Fibroblast of lung (primary cell): ENCODE measurements at regions not wholly inside any gene's neighbourhood (a gene's known extent, or its start where the extent isn't known, plus 50 kb on each side); places are given as distances from the start of the nearest gene placed in this dataset.
A peak's percentile ranks its signal among the peaks of the same experiment; 100 is the strongest.

Experiments
- DNase-seq, 2 donors: peaks; one replicate each; pipeline versions ENCODE4 v3.0.0 to v3.0.0-alpha.2; 2010; ENCODE audit warnings: low read depth in 2 of 2
- H2AFZ ChIP-seq: 2 replicates; pipeline ENCODE4 v1.5.1; 2012; ENCODE audit warnings: low read length, control low read depth, inconsistent platforms
- H3K27ac ChIP-seq: 2 replicates; pipeline ENCODE4 v1.5.1; 2011; ENCODE audit warnings: low read length, control low read depth; ENCODE audit not compliant: insufficient read depth
- H3K27me3 ChIP-seq: 2 replicates; pipeline ENCODE4 v1.5.1; 2011; ENCODE audit warnings: mild to moderate bottlenecking, low read length; ENCODE audit not compliant: control insufficient read depth, insufficient read depth
- H3K36me3 ChIP-seq: 2 replicates; pipeline ENCODE4 v1.5.1; 2011; ENCODE audit warnings: low read length; ENCODE audit not compliant: control insufficient read depth, insufficient read depth
- H3K4me1 ChIP-seq: 2 replicates; pipeline ENCODE4 v1.5.1; 2011; ENCODE audit warnings: low read length; ENCODE audit not compliant: control insufficient read depth, insufficient read depth; ENCODE audit errors: extremely low read depth
- H3K4me2 ChIP-seq: 2 replicates; pipeline ENCODE4 v1.5.1; 2011; ENCODE audit warnings: low read length, control low read depth; ENCODE audit not compliant: insufficient read depth; ENCODE audit errors: extremely low read depth
- H3K4me3 ChIP-seq, 4 experiments: fragments of 200-600 bp in 1 of 4; sonication (generic) in 1 of 4; replicated peaks in 1 of 4; 2 replicates each; pipeline ENCODE4 v1.5.1; 2011 to 2016; ENCODE audit warnings: low read length in 4 of 4, low read depth in 3 of 4, mild to moderate bottlenecking in 3 of 4, control low read depth in 2 of 4, inconsistent platforms in 1 of 4, mixed read lengths in 1 of 4; ENCODE audit not compliant: insufficient read depth in 1 of 4; ENCODE audit errors: control extremely low read depth in 1 of 4
- H3K79me2 ChIP-seq: 2 replicates; pipeline ENCODE4 v1.5.1; 2012; ENCODE audit warnings: mild to moderate bottlenecking, low read length, inconsistent platforms; ENCODE audit not compliant: control insufficient read depth, insufficient read depth
- H3K9ac ChIP-seq: 2 replicates; pipeline ENCODE4 v1.5.1; 2011; ENCODE audit warnings: mild to moderate bottlenecking, low read length, control low read depth; ENCODE audit not compliant: insufficient read depth
- H3K9me3 ChIP-seq: 2 replicates; pipeline ENCODE4 v1.5.1; 2012; ENCODE audit warnings: low read depth, low read length; ENCODE audit not compliant: control insufficient read depth, insufficient read depth
- H4K20me1 ChIP-seq: 2 replicates; pipeline ENCODE4 v1.5.1; 2011; ENCODE audit warnings: low read length; ENCODE audit not compliant: control insufficient read depth, insufficient read depth; ENCODE audit errors: extremely low read depth
- EZH2 ChIP-seq: IDR thresholded peaks from 2 replicates; pipeline ENCODE4 v1.5.1; 2012; ENCODE audit warnings: low read length, control low read depth, mild to moderate bottlenecking; ENCODE audit errors: missing control alignments
- TF ChIP-seq, protein P1 (sequence below), 2 donors: IDR thresholded peaks in 1 of 2; conservative IDR thresholded peaks in 1 of 2; 1 replicate in 1 of 2; 2 replicates in 1 of 2; pipeline ENCODE4 v1.5.1; 2011 to 2012; ENCODE audit warnings: low read length in 2 of 2, control low read depth in 1 of 2, inconsistent platforms in 1 of 2, low read depth in 1 of 2, mild to moderate bottlenecking in 1 of 2

DNA sequence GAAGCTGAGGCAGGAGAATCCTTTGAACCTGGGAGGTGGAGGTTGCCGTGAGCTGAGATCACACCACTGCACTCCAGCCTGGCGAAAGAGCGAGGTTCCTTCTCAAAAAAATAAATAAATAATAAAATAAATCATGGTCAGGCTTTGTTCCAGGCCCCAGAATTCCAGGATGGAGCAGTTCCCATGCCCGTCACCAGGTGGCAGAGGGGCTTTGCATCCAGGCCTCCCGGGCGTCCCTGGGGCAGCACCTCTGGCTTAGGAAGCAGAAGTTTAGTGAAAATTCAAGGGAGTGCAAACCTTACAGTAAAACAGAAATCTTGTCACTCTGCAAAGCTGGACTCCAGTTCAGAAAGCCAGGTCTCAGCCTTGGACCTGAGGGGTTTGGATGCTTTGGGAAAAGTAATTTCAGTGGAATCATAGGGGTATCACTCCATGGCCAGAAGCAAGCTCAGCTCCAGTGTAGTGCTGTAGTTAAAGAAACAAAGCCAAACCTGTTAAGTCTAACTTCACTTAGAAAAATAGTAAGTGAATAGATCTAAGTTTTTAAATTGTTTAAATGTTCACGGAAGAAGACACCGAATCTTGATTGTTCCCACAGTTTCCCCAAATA is 512.7 kb downstream of the CMPK2 start:
- H3K27me3 ChIP-seq = no peaks in the 10 kb centered on the region
- no peak overlapping the region for H3K27ac ChIP-seq
- no peaks in the 10 kb centered on the region for H3K79me2 ChIP-seq
- no peaks in the 10 kb centered on the region for H3K4me1 ChIP-seq
- no peak overlapping the region for H3K4me3 ChIP-seq
- H2AFZ ChIP-seq = no peak overlapping the region
- H3K9ac ChIP-seq = no peak overlapping the region
- no peaks in the 10 kb centered on the region for H3K9me3 ChIP-seq
- TF ChIP-seq, protein P1, sequence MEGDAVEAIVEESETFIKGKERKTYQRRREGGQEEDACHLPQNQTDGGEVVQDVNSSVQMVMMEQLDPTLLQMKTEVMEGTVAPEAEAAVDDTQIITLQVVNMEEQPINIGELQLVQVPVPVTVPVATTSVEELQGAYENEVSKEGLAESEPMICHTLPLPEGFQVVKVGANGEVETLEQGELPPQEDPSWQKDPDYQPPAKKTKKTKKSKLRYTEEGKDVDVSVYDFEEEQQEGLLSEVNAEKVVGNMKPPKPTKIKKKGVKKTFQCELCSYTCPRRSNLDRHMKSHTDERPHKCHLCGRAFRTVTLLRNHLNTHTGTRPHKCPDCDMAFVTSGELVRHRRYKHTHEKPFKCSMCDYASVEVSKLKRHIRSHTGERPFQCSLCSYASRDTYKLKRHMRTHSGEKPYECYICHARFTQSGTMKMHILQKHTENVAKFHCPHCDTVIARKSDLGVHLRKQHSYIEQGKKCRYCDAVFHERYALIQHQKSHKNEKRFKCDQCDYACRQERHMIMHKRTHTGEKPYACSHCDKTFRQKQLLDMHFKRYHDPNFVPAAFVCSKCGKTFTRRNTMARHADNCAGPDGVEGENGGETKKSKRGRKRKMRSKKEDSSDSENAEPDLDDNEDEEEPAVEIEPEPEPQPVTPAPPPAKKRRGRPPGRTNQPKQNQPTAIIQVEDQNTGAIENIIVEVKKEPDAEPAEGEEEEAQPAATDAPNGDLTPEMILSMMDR (conservative IDR thresholded peaks at IDR 0.05 in 1 of 2, IDR thresholded peaks at IDR 0.05 in 1 of 2; ENCODE audit: low read depth in 1 of 2, low read length in 2 of 2) = peak; percentile 55 to 80
- TF ChIP-seq EZH2 = no peak
- H3K4me2 ChIP-seq = no peak overlapping the region
- peak; percentile 50 to 58 for DNase-seq
- no peaks in the 10 kb centered on the region for H4K20me1 ChIP-seq
- no peaks in the 10 kb centered on the region for H3K36me3 ChIP-seq

DNA sequence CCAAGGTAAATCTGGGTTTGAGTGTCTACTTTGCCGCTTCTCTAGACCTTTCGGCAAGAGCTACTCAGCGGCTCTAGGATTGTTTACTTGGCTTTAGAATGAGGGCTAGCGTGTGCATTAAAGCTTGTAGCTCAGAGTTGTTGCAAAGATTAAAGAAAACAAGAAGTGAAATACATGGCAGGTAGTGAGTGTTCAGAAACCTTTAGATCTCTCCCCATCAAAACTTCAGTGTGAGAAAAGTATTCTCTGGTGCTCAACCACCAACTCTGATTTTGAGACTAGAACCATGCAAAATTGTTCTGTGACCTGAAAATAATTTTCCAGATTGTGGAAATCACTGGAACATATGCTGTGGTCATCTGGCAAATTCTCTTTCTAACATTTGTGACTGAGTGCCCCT is 512.0 kb downstream of the CMPK2 start:
- H3K4me1 ChIP-seq = no peaks in the 10 kb centered on the region
- no peak for DNase-seq
- H3K27ac ChIP-seq = no peak overlapping the region
- no peak overlapping the region for H3K9ac ChIP-seq
- H3K36me3 ChIP-seq = no peaks in the 10 kb centered on the region
- no peak for TF ChIP-seq EZH2
- TF ChIP-seq, protein P1 (conservative IDR thresholded peaks at IDR 0.05 in 1 of 2, IDR thresholded peaks at IDR 0.05 in 1 of 2; ENCODE audit: low read depth in 1 of 2, low read length in 2 of 2) = no peak
- H3K4me2 ChIP-seq = no peak overlapping the region
- H3K27me3 ChIP-seq = no peaks in the 10 kb centered on the region
- no peaks in the 10 kb centered on the region for H4K20me1 ChIP-seq
- H3K4me3 ChIP-seq = no peak overlapping the region
- H2AFZ ChIP-seq = no peak overlapping the region
- H3K9me3 ChIP-seq = no peaks in the 10 kb centered on the region
- H3K79me2 ChIP-seq = no peaks in the 10 kb centered on the region

GRCh38 chr2:6354546-6354945 is 511.2 kb downstream of the CMPK2 start:
- DNase-seq = no peak
- Histone ChIP-seq H2AFZ (no peak overlapping the region), H3K27ac (no peak overlapping the region), H3K36me3 (no peaks in the 10 kb centered on the region), H3K79me2 (no peaks in the 10 kb centered on the region), H3K9me3 (no peaks in the 10 kb centered on the region), H3K4me1 (no peaks in the 10 kb centered on the region), H3K4me3 (no peak overlapping the region), H3K9ac (no peak overlapping the region), H3K4me2 (no peak overlapping the region), H3K27me3 (no peaks in the 10 kb centered on the region), H4K20me1 (no peaks in the 10 kb centered on the region)
- no peak for TF ChIP-seq EZH2
- TF ChIP-seq, protein P1 (conservative IDR thresholded peaks at IDR 0.05 in 1 of 2, IDR thresholded peaks at IDR 0.05 in 1 of 2; ENCODE audit: low read depth in 1 of 2, low read length in 2 of 2) = no peak
